ENCODE measurements at regions not wholly inside any gene's neighbourhood (a gene's known extent, or its start where the extent isn't known, plus 50 kb on each side); places are given as distances from the start of the nearest gene placed in this dataset.

GRCh38 chr18:10042492-10042891, 128.7 kb downstream of the VAPA start:
- TF ChIP-seq EZH2 (IDR thresholded peaks at IDR 0.05; ENCODE audit: low read depth), result no peak
- TF ChIP-seq CTCF (conservative IDR thresholded peaks at IDR 0.05), result no peak
